ENCODE measurements at regions not wholly inside any gene's neighbourhood (a gene's known extent, or its start where the extent isn't known, plus 50 kb on each side); places are given as distances from the start of the nearest gene placed in this dataset.
"Not testable (repeated sequence)": the region's sequence is repeated elsewhere in the genome, so short reads cannot be mapped to it uniquely, and the experiment has no call there.

- DNase-seq = no peak
These were observed 199.8 kb downstream of the ZNF608 start for GRCh38 chr5:124546643-124547042.

GRCh38 chr5:124544366-124545055 is 201.9 kb downstream of the ZNF608 start:
- Mint-ChIP-seq H3K27ac (no peak overlapping the region), H3K27me3 (peaks cover 9% of the 10 kb centered on the region), H3K36me3 (ENCODE audit: low read depth) (no peaks in the 10 kb centered on the region), H3K4me3 (no peak overlapping the region), H3K9me3 (ENCODE audit: low read depth) (no peaks in the 10 kb centered on the region), H3K4me1 (no peaks in the 10 kb centered on the region)
- POLR2A ChIA-PET = no interaction called here
- ATAC-seq = no peak
- intact Hi-C loops (cut with DNase I, micrococcal nuclease) = no loop called here
- CTCF ChIA-PET = interaction anchor here (0.6 kb wide), 1 partner anchor 761 kb away, joined by 3 read pairs; no protein-coding TSS in a partner anchor
- no peak for DNase-seq

More at GRCh38 chr5:124546643-124547042, 199.8 kb downstream of the ZNF608 start:
- H3K27me3 Mint-ChIP-seq = peaks cover 6% of the 10 kb centered on the region
- no peaks in the 10 kb centered on the region for H3K36me3 Mint-ChIP-seq (ENCODE audit: low read depth)
- ATAC-seq = no peak
- intact Hi-C loops (cut with DNase I, micrococcal nuclease) = no loop called here
- H3K4me3 Mint-ChIP-seq = no peak overlapping the region
- H3K27ac Mint-ChIP-seq = no peak overlapping the region
- no peaks in the 10 kb centered on the region for H3K4me1 Mint-ChIP-seq
- H3K9me3 Mint-ChIP-seq (ENCODE audit: low read depth) = no peaks in the 10 kb centered on the region
- ChIA-PET POLR2A (no interaction called here), CTCF (no interaction called here)

GRCh38 chr5:124538931-124539330 is 207.5 kb downstream of the ZNF608 start:
- DNase-seq = no peak
- ATAC-seq = no peak
- H3K9me3 Mint-ChIP-seq (ENCODE audit: low read depth) = no peaks in the 10 kb centered on the region
- intact Hi-C loops (cut with DNase I, micrococcal nuclease) = no loop called here
- H3K27ac Mint-ChIP-seq = no peak overlapping the region
- peaks cover 14% of the 10 kb centered on the region for H3K27me3 Mint-ChIP-seq
- no peaks in the 10 kb centered on the region for H3K36me3 Mint-ChIP-seq (ENCODE audit: low read depth)
- POLR2A ChIA-PET = no interaction called here
- CTCF ChIA-PET = no interaction called here
- no peak overlapping the region for H3K4me3 Mint-ChIP-seq
- no peaks in the 10 kb centered on the region for H3K4me1 Mint-ChIP-seq

- no peaks in the 10 kb centered on the region for H3K9me3 Mint-ChIP-seq (ENCODE audit: low read depth)
- DNase-seq (no peak), ATAC-seq (no peak)
- POLR2A ChIA-PET = no interaction called here
- H3K27me3 Mint-ChIP-seq = peaks cover 14% of the 10 kb centered on the region
- CTCF ChIA-PET = no interaction called here
- H3K4me1 Mint-ChIP-seq = no peaks in the 10 kb centered on the region
- H3K27ac Mint-ChIP-seq = no peak overlapping the region
- intact Hi-C loops (cut with DNase I, micrococcal nuclease) = no loop called here
- no peak overlapping the region for H3K4me3 Mint-ChIP-seq
- no peaks in the 10 kb centered on the region for H3K36me3 Mint-ChIP-seq (ENCODE audit: low read depth)
These were observed 208.2 kb downstream of the ZNF608 start for GRCh38 chr5:124538191-124538590.

GRCh38 chr5:124537522-124537921 is 208.9 kb downstream of the ZNF608 start:
- DNase-seq (no peak), ATAC-seq (no peak)
- H3K4me1 Mint-ChIP-seq = no peaks in the 10 kb centered on the region
- no peak overlapping the region for H3K4me3 Mint-ChIP-seq
- ChIA-PET CTCF (no interaction called here), POLR2A (no interaction called here)
- H3K27me3 Mint-ChIP-seq = peaks cover 14% of the 10 kb centered on the region
- no peaks in the 10 kb centered on the region for H3K36me3 Mint-ChIP-seq (ENCODE audit: low read depth)
- intact Hi-C loops (cut with DNase I, micrococcal nuclease) = no loop called here
- no peak overlapping the region for H3K27ac Mint-ChIP-seq
- H3K9me3 Mint-ChIP-seq (ENCODE audit: low read depth) = no peaks in the 10 kb centered on the region

- ChIA-PET POLR2A (no interaction called here), CTCF (no interaction called here)
- no peaks in the 10 kb centered on the region for H3K9me3 Mint-ChIP-seq (ENCODE audit: low read depth)
- intact Hi-C loops (cut with DNase I, micrococcal nuclease) = no loop called here
- H3K27ac Mint-ChIP-seq = no peak overlapping the region
- no peaks in the 10 kb centered on the region for H3K36me3 Mint-ChIP-seq (ENCODE audit: low read depth)
- ATAC-seq = no peak
- peaks cover 13% of the 10 kb centered on the region for H3K27me3 Mint-ChIP-seq
- H3K4me1 Mint-ChIP-seq = no peaks in the 10 kb centered on the region
- H3K4me3 Mint-ChIP-seq = no peak overlapping the region
- no peak for DNase-seq
These were observed 209.3 kb downstream of the ZNF608 start for GRCh38 chr5:124537107-124537506.

GRCh38 chr5:124536333-124536732 is 210.1 kb downstream of the ZNF608 start:
- intact Hi-C loops (cut with DNase I, micrococcal nuclease) = no loop called here
- CTCF ChIA-PET = interaction anchor here (0.7 kb wide), 1 partner anchor 264 kb away, joined by 3 read pairs; no protein-coding TSS in a partner anchor
- no peaks in the 10 kb centered on the region for H3K36me3 Mint-ChIP-seq (ENCODE audit: low read depth)
- ATAC-seq = no peak
- no peak overlapping the region for H3K4me3 Mint-ChIP-seq
- DNase-seq = no peak
- POLR2A ChIA-PET = no interaction called here
- H3K4me1 Mint-ChIP-seq = no peaks in the 10 kb centered on the region
- no peaks in the 10 kb centered on the region for H3K9me3 Mint-ChIP-seq (ENCODE audit: low read depth)
- no peak overlapping the region for H3K27ac Mint-ChIP-seq
- peaks cover 10% of the 10 kb centered on the region for H3K27me3 Mint-ChIP-seq

GRCh38 chr5:124530916-124531315 is 215.5 kb downstream of the ZNF608 start:
- ChIA-PET POLR2A (no interaction called here), CTCF (no interaction called here)
- H3K27ac Mint-ChIP-seq = no peak overlapping the region

GRCh38 chr5:124528838-124529237 is 217.6 kb downstream of the ZNF608 start:
- Mint-ChIP-seq H3K4me3 (no peak overlapping the region), H3K36me3 (ENCODE audit: low read depth) (no peaks in the 10 kb centered on the region), H3K4me1 (peaks cover 12% of the 10 kb centered on the region), H3K27me3 (peaks cover 15% of the 10 kb centered on the region), H3K27ac (no peak overlapping the region), H3K9me3 (ENCODE audit: low read depth) (peaks cover 2% of the 10 kb centered on the region)
- DNase-seq = peak; percentile 14
- CTCF ChIA-PET = no interaction called here
- POLR2A ChIA-PET = no interaction called here
- intact Hi-C loops (cut with DNase I, micrococcal nuclease) = loop anchor here (1.0 to 5.0 kb wide), 4 partner anchors 54 to 1908 kb away; no protein-coding TSS in a partner anchor
- peak; percentile 82 for ATAC-seq

More at GRCh38 chr5:124530916-124531315, 215.5 kb downstream of the ZNF608 start:
- Mint-ChIP-seq H3K27me3 (peaks cover 9% of the 10 kb centered on the region), H3K4me3 (no peak overlapping the region), H3K36me3 (ENCODE audit: low read depth) (no peaks in the 10 kb centered on the region), H3K9me3 (ENCODE audit: low read depth) (no peaks in the 10 kb centered on the region), H3K4me1 (peaks cover 12% of the 10 kb centered on the region)
- intact Hi-C loops (cut with DNase I, micrococcal nuclease) = no loop called here
- DNase-seq = no peak
- ATAC-seq = no peak

- DNase-seq = no peak
- ChIA-PET CTCF (no interaction called here), POLR2A (no interaction called here)
- peaks cover 16% of the 10 kb centered on the region for H3K27me3 Mint-ChIP-seq
- intact Hi-C loops (cut with DNase I, micrococcal nuclease) = loop anchor here in 1 of 2 experiments (5.0 kb wide), 2 partner anchors 120 to 1910 kb away; no protein-coding TSS in a partner anchor
- peaks cover 2% of the 10 kb centered on the region for H3K9me3 Mint-ChIP-seq (ENCODE audit: low read depth)
- ATAC-seq = peak; percentile 70
- no peaks in the 10 kb centered on the region for H3K36me3 Mint-ChIP-seq (ENCODE audit: low read depth)
- H3K27ac Mint-ChIP-seq = no peak overlapping the region
- no peak overlapping the region for H3K4me3 Mint-ChIP-seq
- peaks cover 12% of the 10 kb centered on the region for H3K4me1 Mint-ChIP-seq
These were observed 219.0 kb downstream of the ZNF608 start for GRCh38 chr5:124527220-124527991.

GRCh38 chr5:124526079-124526478 is 220.4 kb downstream of the ZNF608 start:
- H3K4me3 Mint-ChIP-seq; H3K27ac Mint-ChIP-seq; H3K9me3 Mint-ChIP-seq (ENCODE audit: low read depth); CTCF ChIA-PET; DNase-seq; POLR2A ChIA-PET; ATAC-seq; H3K36me3 Mint-ChIP-seq (ENCODE audit: low read depth): not testable (repeated sequence)
- intact Hi-C loops (cut with DNase I, micrococcal nuclease) = loop anchor here in 1 of 2 experiments (5.0 kb wide), 2 partner anchors 121 to 1911 kb away; no protein-coding TSS in a partner anchor
- peaks cover 12% of the 10 kb centered on the region for H3K4me1 Mint-ChIP-seq
- peaks cover 17% of the 10 kb centered on the region for H3K27me3 Mint-ChIP-seq

Measured in activated CD4-positive, alpha-beta T cell treated with anti-CD3 and anti-CD28 coated beads for 36 hours (primary cell).